Heart right ventricle (tissue), 16 donors: ENCODE measurements at regions not wholly inside any gene's neighbourhood (a gene's known extent, or its start where the extent isn't known, plus 50 kb on each side); places are given as distances from the start of the nearest gene placed in this dataset.

Experiments
- ATAC-seq, 8 donors: fragments of 200-7000 bp; cut with Tn5 transposase; one replicate each; pipeline ENCODE4 v1.9.1; 2020; ENCODE audit warnings: mild to moderate bottlenecking in 8 of 8, moderate library complexity in 8 of 8, moderate number of reproducible peaks in 1 of 8
- DNase-seq, 2 donors: peaks; one replicate each; pipeline ENCODE4 v3.0.0-alpha.2; 2020
- H3K27ac ChIP-seq, 10 donors: fragments of 200-600 bp; sonication (generic) in 2 of 10; one replicate each; pipeline versions ENCODE4 v1.5.0 to v1.8.0; 2020 to 2022; ENCODE audit warnings: mild to moderate bottlenecking in 3 of 10
- H3K27me3 ChIP-seq, 7 donors: fragments of 200-600 bp; one replicate each; pipeline ENCODE4 v1.8.0; 2021 to 2022; ENCODE audit warnings: mild to moderate bottlenecking in 2 of 7
- H3K36me3 ChIP-seq, 9 donors: fragments of 200-600 bp; sonication (generic) in 1 of 9; one replicate each; pipeline versions ENCODE4 v1.5.0 to v1.8.0; 2020 to 2022; ENCODE audit warnings: mild to moderate bottlenecking in 2 of 9
- H3K4me1 ChIP-seq, 9 donors: fragments of 200-600 bp; sonication (generic) in 1 of 9; one replicate each; pipeline versions ENCODE4 v1.5.0 to v1.8.0; 2020 to 2022; ENCODE audit warnings: mild to moderate bottlenecking in 4 of 9
- H3K4me3 ChIP-seq, 10 donors: fragments of 200-600 bp; sonication (generic) in 2 of 10; one replicate each; pipeline versions ENCODE4 v1.5.0 to v1.8.0; 2020 to 2022; ENCODE audit warnings: mild to moderate bottlenecking in 7 of 10, moderate library complexity in 2 of 10
- H3K9me3 ChIP-seq, 11 donors: fragments of 200-600 bp in 10 of 11; sonication (generic) in 2 of 11; one replicate each; pipeline versions ENCODE4 v1.5.0 to v1.8.0; 2013 to 2022; ENCODE audit warnings: mild to moderate bottlenecking in 2 of 11, control low read depth in 1 of 11, moderate library complexity in 1 of 11
- CTCF ChIP-seq, 9 donors: fragments of 200-600 bp; sonication (generic) in 2 of 9; IDR thresholded peaks; one replicate each; pipeline versions ENCODE4 v1.5.0 to v1.8.0; 2021 to 2022; ENCODE audit warnings: antibody characterized with exemption in 9 of 9, mild to moderate bottlenecking in 5 of 9, moderate library complexity in 1 of 9
- WGBS, 2 donors: extraction: QIAGEN DNeasy Blood & Tissue Kit; methylation state at CpG; one replicate each; pipeline ENCODE4 v1.1.7; 2013; ENCODE audit warnings: inconsistent platforms in 1 of 2; 5-methylcytosine and 5-hydroxymethylcytosine counted together
- intact Hi-C, 10 donors: fragments of 100-400 bp; cut with DNase I; formaldehyde crosslinking; loops; one replicate each; pipeline versions ENCODE4 v1.11.1 to v1.14.2; 2022
- donor health status: Arrhythmogenic right ventricular cardiomyopathy.
- donor health status: ischemic (EF 13 %, LVEDD 7.1; RV severe dilation, severe dysfunction).
- donor health status: healthy with polysubstance abuse.
- donor health status: DM: no; HTN: yes; CAD: no.
- donor health status: DM: no; HTN: no; CAD: no.
- donor health status: ischemic (EF 25% LVEDD 6.9; RV normal size, moderate dysfunction).
- donor health status: ischemic (EF 25% LVEDD 5.7; RV mildly dilated, moderate dysfunction).
- donor health status: healthy.
- donor health status: DM: yes; HTN: yes; CAD: no.
- donor health status: Ischemic cardiomyopathy.
- donor health status: ischemic (EF 35%, LVEDD 5.7; RV mildly dilated, moderate dysfunction).
- donor health status: nonischemic (EF 11% LVEDD 7.7; RV severe dilation, severe dysfunction).
- donor health status: DM: yes; HTN: yes; CAD: no.
- donor health status: PGD.
- donor health status: ischemic (EF 29% LVEDD 5.4; RV normal size, mild dysfunction).
- donor health status: nonischemic (EF 23%, LVEDD 6.1; RV moderate dilation, normal function).

DNA sequence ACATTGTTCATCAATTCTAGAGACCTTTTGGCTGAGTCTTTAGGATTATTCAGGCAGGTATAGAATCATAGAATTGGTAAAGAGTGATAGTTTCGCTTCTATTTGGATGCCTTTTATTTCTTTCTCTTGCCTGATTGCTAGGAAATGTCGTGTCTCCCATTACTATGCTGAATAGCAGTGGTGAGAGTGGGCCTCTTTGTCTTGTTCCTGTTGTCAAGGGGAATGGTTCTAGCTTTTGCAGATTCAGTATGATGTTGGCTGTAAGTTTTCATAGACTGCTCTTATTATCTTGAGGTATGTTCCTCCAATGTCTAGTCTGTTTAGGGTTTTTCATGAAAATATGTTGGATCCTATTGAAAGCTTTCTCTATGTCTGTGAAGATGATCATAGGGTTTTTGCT, 200.2 kb upstream of the PABPC4L start:
- no peak for TF ChIP-seq CTCF (IDR thresholded peaks at IDR 0.05)
- no peak for DNase-seq
- Histone ChIP-seq H3K27ac (no peak overlapping the region), H3K27me3 (no peaks in the 10 kb centered on the region), H3K4me1 (no peaks in the 10 kb centered on the region), H3K9me3 (peaks cover 0 to 43% (median 10%) of the 10 kb centered on the region in 11 donors), H3K4me3 (no peak overlapping the region), H3K36me3 (no peaks in the 10 kb centered on the region)
- 70 to 77% methylated on average over 2 of the region's 2 CpGs for WGBS, 2 donors
- ATAC-seq: no peak
- intact Hi-C loops: no loop called here

- intact Hi-C loops: no loop called here
- TF ChIP-seq CTCF (IDR thresholded peaks at IDR 0.05): no peak
- ATAC-seq (no peak), DNase-seq (no peak)
- no peaks in the 10 kb centered on the region for H3K27me3 ChIP-seq
- 82 to 83% methylated on average over 2 of the region's 2 CpGs for WGBS, 2 donors
- H3K27ac ChIP-seq: no peak overlapping the region
- H3K36me3 ChIP-seq: no peaks in the 10 kb centered on the region
- peaks cover 0 to 40% (median 14%) of the 10 kb centered on the region in 11 donors for H3K9me3 ChIP-seq
- H3K4me3 ChIP-seq: no peak overlapping the region
- H3K4me1 ChIP-seq: no peaks in the 10 kb centered on the region
Observed at GRCh38 chr4:134393592-134393991, 192.0 kb upstream of the PABPC4L start.

- Histone ChIP-seq H3K27ac (no peak overlapping the region), H3K27me3 (no peaks in the 10 kb centered on the region), H3K36me3 (no peaks in the 10 kb centered on the region), H3K4me3 (no peak overlapping the region), H3K4me1 (no peaks in the 10 kb centered on the region), H3K9me3 (peaks cover 0 to 8% (median 0%) of the 10 kb centered on the region in 11 donors)
- no peak for TF ChIP-seq CTCF (IDR thresholded peaks at IDR 0.05)
- WGBS, 2 donors: 65 to 73% methylated on average over 2 of the region's 2 CpGs
- DNase-seq (no peak), ATAC-seq (no peak)
- intact Hi-C loops: no loop called here
Observed at GRCh38 chr4:134390319-134390718, 188.7 kb upstream of the PABPC4L start.

DNA sequence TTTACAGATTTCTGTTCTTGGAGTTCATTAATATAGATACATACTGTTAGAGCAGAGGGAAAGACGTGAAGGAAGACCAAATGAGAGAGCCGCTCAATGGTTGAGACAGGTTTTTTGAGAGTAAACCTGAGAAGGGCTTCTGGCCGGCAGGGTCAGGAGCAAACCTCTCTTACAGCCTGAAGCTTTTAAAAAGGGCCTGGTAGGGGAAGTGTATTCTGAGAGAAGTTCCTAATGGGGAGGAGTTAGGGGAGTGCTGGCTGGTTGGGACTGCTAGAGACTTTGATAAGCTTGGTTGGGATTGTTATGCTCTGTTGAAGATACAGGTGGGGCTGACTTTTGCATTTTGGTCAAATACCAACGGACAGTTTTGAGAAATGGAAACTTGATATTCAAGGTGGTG, 186.8 kb upstream of the PABPC4L start:
- H3K36me3 ChIP-seq: no peaks in the 10 kb centered on the region
- no peak for DNase-seq
- intact Hi-C loops: no loop called here
- TF ChIP-seq CTCF (IDR thresholded peaks at IDR 0.05): no peak
- H3K4me3 ChIP-seq: no peak overlapping the region
- no peak for ATAC-seq
- H3K27me3 ChIP-seq: no peaks in the 10 kb centered on the region
- peaks cover 0 to 6% (median 0%) of the 10 kb centered on the region in 11 donors for H3K9me3 ChIP-seq
- WGBS, 2 donors: 74 to 87% methylated on average over 4 of the region's 4 CpGs
- no peak overlapping the region for H3K27ac ChIP-seq
- no peaks in the 10 kb centered on the region for H3K4me1 ChIP-seq
